Ishikawa (cell line): ENCODE measurements at regions not wholly inside any gene's neighbourhood (a gene's known extent, or its start where the extent isn't known, plus 50 kb on each side); places are given as distances from the start of the nearest gene placed in this dataset.

Experiments used
- CREB1 ChIP-seq: IDR thresholded peaks from 2 replicates; pipeline ENCODE4 v1.6.1; 2012; ENCODE audit warnings: low read depth
- EP300 ChIP-seq: IDR thresholded peaks from 2 replicates; pipeline ENCODE4 v1.6.1; 2012; ENCODE audit warnings: borderline replicate concordance
- TAF1 ChIP-seq: IDR thresholded peaks from 2 replicates; pipeline ENCODE4 v1.6.1; 2012; ENCODE audit warnings: low read depth, mild to moderate bottlenecking
- USF1 ChIP-seq: IDR thresholded peaks from 2 replicates; pipeline ENCODE4 v1.6.1; 2012
- TF ChIP-seq, protein P1 (sequence below): IDR thresholded peaks from 2 replicates; pipeline ENCODE4 v1.6.1; 2012; ENCODE audit warnings: low read depth, mild to moderate bottlenecking

DNA sequence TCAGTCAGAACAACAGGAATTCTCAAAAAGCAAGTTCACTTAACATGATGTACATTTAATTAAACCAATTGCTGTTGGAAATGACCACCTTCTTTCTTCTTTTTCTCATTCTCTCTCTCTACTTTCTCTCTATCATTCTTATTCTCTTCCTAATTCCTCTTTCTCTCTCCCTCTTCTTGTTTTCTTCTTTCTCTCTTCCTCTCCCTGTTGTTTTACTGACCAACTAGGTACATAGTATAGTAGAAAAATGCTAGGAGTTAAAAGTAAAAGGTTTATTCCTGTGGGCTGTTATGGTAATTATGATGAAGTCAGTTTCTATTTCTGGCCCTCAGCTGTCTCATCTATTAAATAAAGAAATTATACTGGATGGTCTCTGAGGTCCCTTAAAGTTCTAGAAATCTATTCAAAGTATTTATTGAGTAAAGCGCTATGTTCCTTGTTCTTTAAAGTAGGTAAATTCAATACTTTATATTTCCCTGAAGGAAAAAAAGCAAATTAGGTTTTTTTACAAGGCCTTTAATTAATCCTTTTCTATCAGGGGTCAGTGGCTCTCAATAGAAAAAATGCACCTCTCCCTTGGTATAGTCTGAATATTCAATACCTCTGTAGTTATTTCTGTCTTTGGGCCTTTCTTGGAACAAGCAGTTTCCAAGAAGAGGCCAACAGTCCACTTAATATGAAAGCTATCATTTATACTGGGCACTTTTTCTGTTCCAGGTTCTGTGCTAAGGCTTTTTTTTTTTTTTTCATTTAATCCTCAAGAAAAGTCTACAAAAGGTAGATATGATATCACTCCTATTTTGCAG is 102.3 kb upstream of the SLC30A5 start:
- TF ChIP-seq, protein P1, sequence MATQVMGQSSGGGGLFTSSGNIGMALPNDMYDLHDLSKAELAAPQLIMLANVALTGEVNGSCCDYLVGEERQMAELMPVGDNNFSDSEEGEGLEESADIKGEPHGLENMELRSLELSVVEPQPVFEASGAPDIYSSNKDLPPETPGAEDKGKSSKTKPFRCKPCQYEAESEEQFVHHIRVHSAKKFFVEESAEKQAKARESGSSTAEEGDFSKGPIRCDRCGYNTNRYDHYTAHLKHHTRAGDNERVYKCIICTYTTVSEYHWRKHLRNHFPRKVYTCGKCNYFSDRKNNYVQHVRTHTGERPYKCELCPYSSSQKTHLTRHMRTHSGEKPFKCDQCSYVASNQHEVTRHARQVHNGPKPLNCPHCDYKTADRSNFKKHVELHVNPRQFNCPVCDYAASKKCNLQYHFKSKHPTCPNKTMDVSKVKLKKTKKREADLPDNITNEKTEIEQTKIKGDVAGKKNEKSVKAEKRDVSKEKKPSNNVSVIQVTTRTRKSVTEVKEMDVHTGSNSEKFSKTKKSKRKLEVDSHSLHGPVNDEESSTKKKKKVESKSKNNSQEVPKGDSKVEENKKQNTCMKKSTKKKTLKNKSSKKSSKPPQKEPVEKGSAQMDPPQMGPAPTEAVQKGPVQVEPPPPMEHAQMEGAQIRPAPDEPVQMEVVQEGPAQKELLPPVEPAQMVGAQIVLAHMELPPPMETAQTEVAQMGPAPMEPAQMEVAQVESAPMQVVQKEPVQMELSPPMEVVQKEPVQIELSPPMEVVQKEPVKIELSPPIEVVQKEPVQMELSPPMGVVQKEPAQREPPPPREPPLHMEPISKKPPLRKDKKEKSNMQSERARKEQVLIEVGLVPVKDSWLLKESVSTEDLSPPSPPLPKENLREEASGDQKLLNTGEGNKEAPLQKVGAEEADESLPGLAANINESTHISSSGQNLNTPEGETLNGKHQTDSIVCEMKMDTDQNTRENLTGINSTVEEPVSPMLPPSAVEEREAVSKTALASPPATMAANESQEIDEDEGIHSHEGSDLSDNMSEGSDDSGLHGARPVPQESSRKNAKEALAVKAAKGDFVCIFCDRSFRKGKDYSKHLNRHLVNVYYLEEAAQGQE, result no peak
- TF ChIP-seq TAF1 (no peak), EP300 (no peak), CREB1 (no peak), USF1 (no peak)
